NCI-H1092 (cell line): ENCODE measurements at regions not wholly inside any gene's neighbourhood (a gene's known extent, or its start where the extent isn't known, plus 50 kb on each side); places are given as distances from the start of the nearest gene placed in this dataset.
"Not testable (repeated sequence)": the region's sequence is repeated elsewhere in the genome, so short reads cannot be mapped to it uniquely, and the experiment has no call there.

Source experiments
- DNase-seq: peaks from one replicate; lab custom pipeline; 2025; lab: John Stamatoyannopoulos, UW

GRCh38 chr2:120531863-120532600 lies 186.1 kb downstream of the INHBB start:
- no peak for DNase-seq

GRCh38 chr2:120533625-120534024 lies 187.7 kb downstream of the INHBB start:
- no peak for DNase-seq

- DNase-seq = no peak
Observed at GRCh38 chr2:120534457-120534856, 188.5 kb downstream of the INHBB start.

- no peak for DNase-seq
Observed at GRCh38 chr2:120535081-120535480, 189.1 kb downstream of the INHBB start.

GRCh38 chr2:120536141-120536540 lies 190.2 kb downstream of the INHBB start:
- DNase-seq = no peak

GRCh38 chr2:120538691-120539423 lies 192.9 kb downstream of the INHBB start:
- no peak for DNase-seq

- DNase-seq = no peak
Observed at GRCh38 chr2:120539424-120539936, 193.5 kb downstream of the INHBB start.

- no peak for DNase-seq
Observed at GRCh38 chr2:120539937-120540718, 194.2 kb downstream of the INHBB start.

GRCh38 chr2:120540719-120541552 lies 194.7 kb upstream of the GLI2 start:
- DNase-seq = no peak

GRCh38 chr2:120541553-120541932 lies 194.1 kb upstream of the GLI2 start:
- no peak for DNase-seq

GRCh38 chr2:120541972-120542670 lies 193.5 kb upstream of the GLI2 start:
- no peak for DNase-seq

- DNase-seq = no peak
Observed at GRCh38 chr2:120542911-120543527, 192.6 kb upstream of the GLI2 start.

- DNase-seq = no peak
Observed at GRCh38 chr2:120543899-120544298, 191.8 kb upstream of the GLI2 start.

GRCh38 chr2:120544522-120544921 lies 191.1 kb upstream of the GLI2 start:
- DNase-seq = no peak

GRCh38 chr2:120545007-120545406 lies 190.7 kb upstream of the GLI2 start:
- not testable (repeated sequence) for DNase-seq

- DNase-seq = no peak
Observed at GRCh38 chr2:120545521-120546047, 190.1 kb upstream of the GLI2 start.

GRCh38 chr2:120546048-120546864 lies 189.4 kb upstream of the GLI2 start:
- DNase-seq = no peak

GRCh38 chr2:120546865-120547390 lies 188.7 kb upstream of the GLI2 start:
- no peak for DNase-seq

GRCh38 chr2:120547662-120548061 lies 188.0 kb upstream of the GLI2 start:
- no peak for DNase-seq
